Bone marrow (tissue), 2 donors: ENCODE measurements at regions not wholly inside any gene's neighbourhood (a gene's known extent, or its start where the extent isn't known, plus 50 kb on each side); places are given as distances from the start of the nearest gene placed in this dataset.
A peak's percentile ranks its signal among the peaks of the same experiment; 100 is the strongest.
"Not testable (repeated sequence)": the region's sequence is repeated elsewhere in the genome, so short reads cannot be mapped to it uniquely, and the experiment has no call there.

Experiments
- DNase-seq, 2 donors: peaks; one replicate each; lab custom pipeline; 2025; lab: John Stamatoyannopoulos, UW

DNA sequence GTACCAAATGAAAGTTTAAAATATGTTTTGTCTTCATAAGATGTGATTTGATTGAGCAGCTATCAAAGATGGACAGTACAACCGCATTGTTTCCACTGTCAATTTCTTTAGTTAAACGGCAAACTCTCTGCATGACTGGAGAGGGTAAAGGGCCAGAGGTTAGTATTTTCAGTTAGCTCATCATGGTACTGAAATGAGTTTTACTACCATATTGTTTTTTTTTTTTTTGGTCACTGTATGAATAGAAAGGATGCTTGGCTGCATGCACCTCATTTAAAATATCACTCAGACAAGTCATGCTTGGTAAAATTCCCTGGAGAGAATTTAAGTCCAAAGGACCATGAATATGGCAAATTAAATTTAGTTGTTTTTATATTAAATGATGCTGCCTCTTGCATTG lies 942.1 kb upstream of the SPRY2 start:
- DNase-seq: no peak

DNA sequence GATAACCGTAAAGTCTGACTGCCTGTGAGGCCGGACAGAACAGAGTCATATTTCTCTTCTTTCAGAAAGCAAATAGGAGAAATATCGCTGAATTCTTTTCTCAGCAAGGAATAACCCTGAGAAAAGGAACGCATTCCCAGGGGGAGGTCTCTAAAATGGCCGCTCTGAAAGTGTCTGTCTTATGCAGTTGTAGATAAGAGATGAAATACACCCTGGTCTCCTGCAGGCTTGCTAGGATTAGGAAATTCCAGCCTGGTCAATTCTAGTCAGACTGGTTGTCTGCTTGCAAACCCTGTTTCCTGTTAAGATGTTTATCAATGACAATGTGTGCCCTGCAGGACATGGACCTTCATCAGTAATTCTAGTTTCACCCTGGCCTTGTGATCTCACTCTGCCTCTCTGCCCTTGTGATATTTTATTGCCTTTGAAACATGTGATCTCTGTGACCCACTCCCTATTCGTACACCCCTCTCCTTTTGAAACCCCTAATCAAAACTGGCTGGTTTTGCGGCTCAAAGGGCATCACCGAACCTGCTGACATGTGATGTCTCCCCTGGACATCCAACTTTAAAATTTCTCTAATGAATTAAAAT lies 934.8 kb upstream of the SPRY2 start:
- no peak for DNase-seq

GRCh38 chr13:81247711-81248110 lies 906.8 kb upstream of the SPRY2 start:
- no peak for DNase-seq

DNA sequence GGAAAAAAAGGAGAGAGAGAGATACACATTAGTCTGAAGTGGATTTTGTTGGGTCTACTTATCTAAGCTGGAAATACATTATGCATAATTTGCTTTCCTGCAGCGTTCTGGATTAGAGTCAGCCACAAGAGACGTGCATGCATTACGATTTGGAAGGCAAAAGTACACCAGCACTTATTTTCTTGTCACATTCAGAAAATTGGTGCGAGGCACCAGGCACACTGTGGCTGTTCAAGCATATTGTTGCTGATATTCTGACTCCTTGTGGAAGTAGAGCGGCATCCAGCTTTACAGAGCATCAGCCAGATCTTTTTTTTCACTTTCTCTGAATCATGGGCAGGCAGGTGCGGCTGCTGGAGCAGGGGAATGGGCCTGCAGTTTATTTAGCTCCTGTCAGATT lies 905.6 kb upstream of the SPRY2 start:
- no peak for DNase-seq

DNA sequence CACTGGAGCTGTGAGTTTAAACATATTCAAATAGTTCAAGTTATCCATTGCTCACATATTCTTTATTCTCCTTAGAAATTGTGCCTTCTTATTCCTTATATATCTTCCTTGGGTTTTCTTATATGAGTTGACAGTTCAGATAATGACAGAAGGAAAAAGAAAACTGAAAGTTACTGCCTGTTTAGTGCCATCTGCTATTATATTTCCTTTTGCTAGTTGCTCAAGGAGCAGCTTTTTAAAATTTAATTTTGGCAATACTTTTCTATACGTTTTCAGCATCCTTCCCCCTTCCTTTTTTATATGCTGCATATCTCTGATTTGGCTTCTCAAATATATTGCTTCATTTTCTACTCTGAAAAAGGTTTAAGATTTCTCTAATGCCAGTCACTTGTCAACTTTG lies 903.1 kb upstream of the SPRY2 start:
- DNase-seq: no peak

DNA sequence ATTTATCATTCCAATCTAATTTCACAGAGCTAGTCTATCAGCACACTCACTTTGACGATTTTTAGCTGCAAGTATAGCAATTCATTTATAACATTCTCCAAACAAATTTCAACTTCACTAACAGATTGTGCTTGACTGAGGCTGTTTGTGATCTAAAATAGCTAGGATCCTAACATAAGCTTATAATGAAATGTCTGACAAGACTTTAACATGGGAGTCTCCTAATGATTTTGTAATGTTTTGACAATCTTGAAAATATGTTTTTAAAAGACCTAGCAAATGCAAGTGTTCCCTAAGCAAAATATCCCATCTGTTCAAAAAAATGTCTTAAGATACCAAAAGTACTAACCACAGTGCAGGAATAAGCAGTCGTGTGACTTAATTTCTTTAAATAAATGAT lies 889.5 kb upstream of the SPRY2 start:
- DNase-seq: no peak

DNA sequence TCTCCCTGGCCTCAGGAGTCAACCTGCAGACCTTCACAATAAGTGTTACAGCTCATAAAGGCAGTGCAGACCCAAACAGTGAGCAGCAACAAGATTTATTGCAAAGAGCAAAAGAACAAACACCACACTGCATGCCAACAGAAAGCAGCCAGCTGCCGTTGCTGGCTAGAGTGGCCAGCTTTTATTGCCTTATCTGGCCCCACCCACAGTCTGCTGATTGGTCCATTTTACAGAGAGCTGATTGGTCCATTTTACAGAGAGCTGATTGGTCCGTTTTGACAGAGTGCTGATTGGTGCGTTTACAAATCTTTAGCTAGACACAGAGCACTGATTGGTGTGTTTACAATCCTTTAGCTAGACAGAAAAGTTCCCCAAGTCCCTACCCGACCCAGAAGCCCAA lies 885.9 kb upstream of the SPRY2 start:
- DNase-seq: not testable (repeated sequence)

DNA sequence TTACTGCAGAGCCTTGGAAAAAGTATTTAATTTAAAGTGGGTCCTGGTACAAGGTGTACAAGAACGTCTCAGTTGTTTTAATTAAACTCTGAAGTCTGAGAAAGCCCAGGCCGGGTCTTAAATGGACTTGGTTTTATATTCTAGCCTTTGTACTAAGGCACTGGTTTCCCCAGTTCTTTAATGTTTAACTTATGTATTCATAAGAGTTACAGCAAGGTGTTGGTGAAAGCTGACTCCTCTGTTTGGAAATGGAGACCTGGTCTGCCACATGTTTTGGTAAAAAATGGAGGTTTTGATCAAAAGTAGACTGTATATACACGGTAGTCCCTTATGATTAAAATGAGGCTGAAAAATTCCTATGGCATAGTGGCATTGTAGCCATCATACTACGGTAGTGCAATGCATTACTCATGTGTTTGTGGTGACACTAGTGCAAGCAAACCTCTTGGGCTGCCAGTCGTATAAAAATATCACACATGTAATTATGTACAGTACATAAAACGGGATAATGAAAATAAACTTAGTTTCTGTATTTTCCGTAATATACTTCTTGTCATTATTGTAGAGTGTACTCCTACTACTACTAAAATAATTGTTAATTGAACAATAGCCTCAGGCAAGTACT lies 883.4 kb upstream of the SPRY2 start:
- no peak for DNase-seq

- DNase-seq: no peak
These were observed 882.9 kb upstream of the SPRY2 start for GRCh38 chr13:81223778-81224177.

GRCh38 chr13:81211713-81212112 lies 870.8 kb upstream of the SPRY2 start:
- DNase-seq: no peak

GRCh38 chr13:81207636-81208035 lies 866.7 kb upstream of the SPRY2 start:
- no peak for DNase-seq

- no peak for DNase-seq
These were observed 866.3 kb upstream of the SPRY2 start for GRCh38 chr13:81207231-81207630.

GRCh38 chr13:81203783-81204182 lies 862.9 kb upstream of the SPRY2 start:
- DNase-seq: no peak

DNA sequence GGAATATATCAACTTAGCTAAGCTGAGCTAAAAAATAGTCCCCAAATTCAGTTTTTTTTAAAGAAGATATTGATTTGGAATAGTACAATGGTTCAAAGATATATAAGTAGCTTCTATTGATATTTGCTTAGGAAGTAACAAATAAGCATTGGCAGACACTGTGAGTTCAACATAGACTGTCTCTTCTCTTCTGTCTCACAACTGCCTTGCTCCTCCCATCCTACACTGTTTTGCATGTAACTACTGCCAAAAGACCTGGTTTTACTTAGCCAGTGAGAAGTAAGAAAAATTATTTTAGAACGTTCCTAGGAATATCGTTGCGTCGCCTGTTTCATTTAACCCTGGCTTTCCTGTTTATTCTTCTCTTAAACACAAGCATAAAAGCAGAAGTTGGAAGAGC lies 859.0 kb upstream of the SPRY2 start:
- DNase-seq: no peak

DNA sequence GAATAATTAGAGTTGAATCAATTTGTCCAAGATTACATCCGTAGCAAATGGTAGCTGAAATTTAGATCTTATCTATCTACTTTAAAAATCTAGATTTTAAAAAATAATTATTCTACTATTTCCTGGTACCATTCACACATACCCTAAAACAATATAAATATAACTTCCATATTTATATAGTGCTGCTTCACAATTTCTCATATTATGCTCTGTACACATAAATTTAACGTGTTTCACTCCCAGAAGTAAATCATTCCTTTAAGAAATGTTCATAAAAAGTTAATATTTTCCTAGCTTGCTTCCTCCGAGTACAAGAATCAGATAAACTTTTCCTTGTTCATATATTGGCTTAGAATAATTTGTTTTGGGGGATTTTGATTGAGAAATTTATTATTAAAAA lies 857.0 kb upstream of the SPRY2 start:
- no peak for DNase-seq

DNA sequence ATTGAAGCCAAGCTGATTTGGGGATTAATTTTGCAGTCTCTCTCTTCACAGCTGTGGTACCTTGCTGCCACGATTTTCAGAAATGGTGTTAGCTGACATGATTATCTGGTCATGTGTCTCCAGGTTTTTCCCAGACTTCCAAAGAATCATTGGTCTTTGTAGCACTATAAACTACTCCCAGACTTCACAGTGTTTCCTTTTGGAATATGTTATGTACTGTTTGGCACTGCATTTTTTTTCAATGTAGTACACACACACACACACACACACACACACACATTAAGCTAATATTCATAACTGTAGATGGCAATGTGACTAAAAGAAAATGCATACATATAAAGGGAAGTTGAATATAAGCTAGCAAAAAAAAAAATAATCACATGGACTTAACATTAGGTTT lies 856.6 kb upstream of the SPRY2 start:
- no peak for DNase-seq

DNA sequence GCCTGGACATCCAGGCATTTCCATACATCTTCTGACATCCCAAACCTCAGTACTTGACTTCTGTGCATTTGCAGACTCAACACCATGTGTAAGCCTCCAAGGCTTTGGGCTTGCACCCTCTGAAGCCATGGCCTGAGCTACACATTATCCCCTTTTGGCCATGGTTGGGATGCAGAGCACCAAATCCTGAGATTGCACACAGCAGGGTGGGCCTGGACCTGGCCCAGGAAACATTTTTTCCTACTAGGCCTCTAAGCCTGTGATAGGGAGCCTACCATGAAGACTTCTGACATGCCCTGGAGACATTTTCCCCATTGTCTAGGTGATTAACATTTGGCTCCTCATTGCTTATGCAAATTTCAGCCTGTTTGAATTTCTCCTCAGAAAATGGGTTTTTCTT lies 853.4 kb upstream of the SPRY2 start:
- no peak for DNase-seq

DNA sequence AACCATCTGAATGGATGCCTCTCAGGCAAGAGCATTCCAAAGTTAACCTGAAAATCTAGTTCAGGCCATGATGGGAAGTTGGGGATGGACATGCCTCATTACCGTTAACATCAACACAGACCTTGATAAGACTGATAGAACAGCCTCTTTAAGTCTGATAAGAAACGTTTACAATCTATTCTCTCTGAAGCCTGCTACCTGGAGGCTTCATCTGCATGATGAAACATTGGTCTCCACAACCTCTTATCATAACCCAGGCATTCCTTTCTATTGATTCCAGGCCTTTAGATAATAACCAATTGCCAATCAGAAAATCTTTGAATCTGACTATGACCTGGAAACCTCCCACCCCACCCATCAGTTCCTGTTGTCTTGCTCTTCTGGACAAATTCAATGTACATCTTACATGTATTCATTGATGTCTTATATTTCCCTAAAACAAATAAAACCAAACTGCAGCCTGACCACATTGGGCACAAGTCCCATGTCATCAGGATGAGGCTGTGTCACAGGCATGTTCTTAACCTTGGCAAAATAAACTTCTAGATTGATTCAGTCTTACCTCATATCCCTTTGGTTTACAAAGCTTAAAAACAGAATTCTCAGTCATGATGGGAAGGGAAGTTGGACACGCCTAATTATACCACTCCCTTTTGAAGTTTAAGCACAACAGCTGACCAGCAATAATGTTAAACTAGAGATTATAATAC lies 843.8 kb upstream of the SPRY2 start:
- DNase-seq: no peak

DNA sequence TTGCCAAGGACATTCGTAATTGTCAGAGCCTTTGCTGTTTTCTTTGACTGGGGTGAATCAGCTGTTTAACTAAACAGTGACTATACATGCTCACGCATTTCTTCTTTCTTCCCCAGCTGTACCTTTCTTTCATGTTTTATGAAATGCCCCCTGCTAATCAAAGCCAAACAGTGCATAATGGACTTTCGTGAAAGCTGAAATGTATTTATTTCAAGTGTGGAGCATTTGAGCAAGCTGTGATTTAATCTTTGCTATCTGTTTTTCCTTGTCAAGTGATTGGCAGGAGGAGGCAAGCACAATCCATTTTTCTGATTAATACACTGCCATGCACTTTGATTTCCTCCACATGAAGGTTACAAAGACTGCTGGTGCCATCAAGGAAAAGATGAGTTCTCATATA lies 831.7 kb upstream of the SPRY2 start:
- no peak for DNase-seq

DNA sequence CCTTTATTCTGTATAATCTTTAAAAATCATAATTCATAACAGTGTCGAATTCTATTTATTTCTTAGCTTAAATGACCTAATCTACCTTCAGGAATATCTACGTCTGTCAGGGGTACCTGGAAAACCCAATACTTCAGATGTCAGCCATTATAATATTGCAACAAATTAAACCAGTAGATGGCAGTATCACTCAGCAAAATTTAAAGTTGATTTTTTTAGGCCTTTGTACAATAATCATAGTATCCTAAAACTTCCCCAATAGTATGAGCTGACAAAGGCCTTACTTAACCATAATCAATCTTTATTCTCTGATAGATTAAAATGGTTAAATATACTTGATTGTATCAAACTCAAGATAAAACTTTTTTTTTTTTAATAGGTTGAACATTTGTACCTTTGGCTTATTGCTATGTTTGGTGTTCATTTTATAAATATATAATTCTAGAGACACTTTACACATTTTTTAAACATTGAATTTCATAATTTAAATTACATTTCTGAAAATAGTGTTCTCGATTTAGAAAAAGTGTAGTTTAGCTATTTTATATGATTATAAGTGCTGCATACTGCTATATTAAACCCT lies 830.2 kb upstream of the SPRY2 start:
- peak in 1 of 2 donors; percentile 8 for DNase-seq

DNA sequence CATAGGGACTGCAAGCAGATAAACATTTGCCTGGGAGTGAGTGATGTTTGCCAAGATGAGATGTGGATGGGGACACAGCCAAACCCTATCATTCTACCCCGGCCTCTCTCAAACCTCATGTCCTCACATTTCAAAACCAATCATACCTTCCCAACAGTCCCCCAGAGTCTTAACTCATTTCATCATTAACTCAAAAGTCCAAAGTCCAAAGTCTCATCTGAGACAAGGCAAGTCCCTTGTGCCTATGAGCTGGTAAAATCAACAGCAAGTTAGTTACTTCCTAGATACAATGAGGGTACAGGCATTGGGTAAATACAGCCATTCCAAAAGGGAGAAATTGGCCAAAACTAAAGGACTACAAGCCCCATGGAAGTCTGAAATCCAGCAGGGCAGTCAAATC lies 822.9 kb upstream of the SPRY2 start:
- not testable (repeated sequence) for DNase-seq

DNA sequence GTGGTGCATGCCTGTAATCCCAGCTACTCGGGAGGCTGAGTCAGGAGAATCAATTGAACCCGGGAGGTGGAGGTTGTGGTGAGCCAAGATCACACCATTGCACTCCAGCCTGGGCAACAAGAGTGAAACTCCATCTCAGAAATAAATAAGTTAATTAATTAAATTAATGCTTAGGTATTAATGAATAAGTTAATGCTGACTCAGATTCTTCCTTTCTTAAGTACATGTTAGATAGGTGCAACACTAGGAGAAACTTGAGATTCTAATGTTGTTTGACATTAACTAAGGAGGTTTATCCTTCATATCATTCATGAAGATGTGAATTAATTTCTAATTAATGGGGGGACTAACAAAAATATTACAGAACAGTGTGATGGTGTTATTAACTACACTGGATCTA lies 812.6 kb upstream of the SPRY2 start:
- no peak for DNase-seq

DNA sequence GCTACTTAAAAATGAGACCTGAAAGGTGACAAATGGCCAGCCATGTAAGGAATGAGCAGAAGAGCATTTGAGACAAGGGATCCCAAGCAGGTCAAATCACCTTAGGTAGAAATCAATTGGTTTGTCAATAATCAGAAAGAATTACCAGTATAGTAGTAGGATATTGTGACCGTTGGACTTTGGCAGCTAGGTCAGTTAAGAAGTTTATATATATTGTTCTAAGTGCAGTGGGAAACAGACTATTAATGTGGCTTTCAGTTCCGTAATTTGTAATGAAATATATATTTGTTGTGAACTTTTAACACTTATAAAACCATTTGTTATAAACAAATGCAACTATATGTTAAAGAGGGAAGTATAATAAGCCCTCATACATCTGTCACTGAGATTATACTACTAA lies 807.9 kb upstream of the SPRY2 start:
- no peak for DNase-seq
